GM19463 (cell line): ENCODE measurements at regions not wholly inside any gene's neighbourhood (a gene's known extent, or its start where the extent isn't known, plus 50 kb on each side); places are given as distances from the start of the nearest gene placed in this dataset.

Source experiments
- ATAC-seq: cut with Tn5 transposase; IDR thresholded peaks from one replicate; pipeline ENCODE4 v1.9.1; 2021; ENCODE audit warnings: mild to moderate bottlenecking, moderate library complexity; ENCODE audit not compliant: unreplicated experiment

GRCh38 chr12:34361721-34362316 lies 339.5 kb downstream of the ALG10 start:
- no peak for ATAC-seq

- no peak for ATAC-seq
Measured at GRCh38 chr12:34363050-34363673, 340.9 kb downstream of the ALG10 start.

GRCh38 chr12:34368079-34368478 lies 345.8 kb downstream of the ALG10 start:
- no peak for ATAC-seq

- no peak for ATAC-seq
Measured at GRCh38 chr12:34371050-34371449, 348.8 kb downstream of the ALG10 start.

GRCh38 chr12:34372003-34372402 lies 349.7 kb downstream of the ALG10 start:
- no peak for ATAC-seq

GRCh38 chr12:34373926-34374325 lies 351.6 kb downstream of the ALG10 start:
- no peak for ATAC-seq

GRCh38 chr12:34376133-34376799 lies 354.0 kb downstream of the ALG10 start:
- ATAC-seq, result no peak

- no peak for ATAC-seq
Measured at GRCh38 chr12:34377243-34378035, 355.1 kb downstream of the ALG10 start.

GRCh38 chr12:34379142-34379541 lies 356.8 kb downstream of the ALG10 start:
- no peak for ATAC-seq

- ATAC-seq, result no peak
Measured at GRCh38 chr12:34384693-34385092, 362.4 kb downstream of the ALG10 start.

- no peak for ATAC-seq
Measured at GRCh38 chr12:34386016-34386415, 363.7 kb downstream of the ALG10 start.

GRCh38 chr12:34386621-34387255 lies 364.4 kb downstream of the ALG10 start:
- no peak for ATAC-seq

- no peak for ATAC-seq
Measured at GRCh38 chr12:34387711-34388635, 365.7 kb downstream of the ALG10 start.

- no peak for ATAC-seq
Measured at GRCh38 chr12:34388636-34389377, 366.5 kb downstream of the ALG10 start.

GRCh38 chr12:34389378-34390170 lies 367.3 kb downstream of the ALG10 start:
- no peak for ATAC-seq

- ATAC-seq, result no peak
Measured at GRCh38 chr12:34390171-34390841, 368.0 kb downstream of the ALG10 start.

GRCh38 chr12:34390846-34391700 lies 368.8 kb downstream of the ALG10 start:
- no peak for ATAC-seq
